GM23248 (cell line): ENCODE measurements at regions not wholly inside any gene's neighbourhood (a gene's known extent, or its start where the extent isn't known, plus 50 kb on each side); places are given as distances from the start of the nearest gene placed in this dataset.

Experiments
- DNase-seq: peaks from one replicate; pipeline ENCODE4 v3.0.0-alpha.2; 2015
- H2AFZ ChIP-seq: fragments of 200-600 bp; sonication (generic); 2 replicates; pipeline ENCODE4 v1.6.1; 2016; ENCODE audit warnings: antibody characterized with exemption
- H3F3A ChIP-seq: fragments of 200-600 bp; sonication (generic); 2 replicates; pipeline ENCODE4 v1.6.1; 2016; ENCODE audit warnings: mild to moderate bottlenecking, antibody characterized with exemption, mixed run types; ENCODE audit not compliant: insufficient read depth
- H3K27ac ChIP-seq: fragments of 200-600 bp; sonication (generic); 2 replicates; pipeline ENCODE4 v1.5.1; 2016; ENCODE audit warnings: mild to moderate bottlenecking
- H3K27me3 ChIP-seq: fragments of 200-600 bp; sonication (generic); replicated peaks from 2 replicates; pipeline ENCODE4 v1.6.1; 2016; ENCODE audit warnings: mild to moderate bottlenecking; ENCODE audit not compliant: insufficient read depth
- H3K36me3 ChIP-seq: fragments of 200-600 bp; sonication (generic); 2 replicates; pipeline ENCODE4 v1.6.1; 2016; ENCODE audit warnings: low read depth, mild to moderate bottlenecking
- H3K4me1 ChIP-seq: fragments of 200-600 bp; sonication (generic); 2 replicates; pipeline ENCODE4 v1.6.1; 2016; ENCODE audit warnings: mild to moderate bottlenecking; ENCODE audit not compliant: insufficient read depth
- H3K4me2 ChIP-seq: fragments of 200-600 bp; sonication (generic); one replicate; pipeline ENCODE4 v1.6.1; 2016; ENCODE audit warnings: mild to moderate bottlenecking; ENCODE audit not compliant: unreplicated experiment
- H3K4me3 ChIP-seq: fragments of 200-600 bp; sonication (generic); 2 replicates; pipeline ENCODE4 v1.5.1; 2016; ENCODE audit warnings: mild to moderate bottlenecking
- H3K79me2 ChIP-seq: fragments of 200-600 bp; sonication (generic); 2 replicates; pipeline ENCODE4 v1.6.1; 2016; ENCODE audit warnings: mild to moderate bottlenecking; ENCODE audit not compliant: insufficient read depth
- H3K9ac ChIP-seq: fragments of 200-600 bp; sonication (generic); 2 replicates; pipeline ENCODE4 v1.6.1; 2016; ENCODE audit warnings: mild to moderate bottlenecking
- H3K9me2 ChIP-seq: fragments of 200-600 bp; sonication (generic); 2 replicates; pipeline ENCODE4 v1.6.1; 2016; ENCODE audit warnings: mixed run types, mild to moderate bottlenecking, moderate library complexity; ENCODE audit not compliant: insufficient read depth
- H3K9me3 ChIP-seq: fragments of 200-600 bp; sonication (generic); one replicate; pipeline ENCODE4 v1.6.1; 2017; ENCODE audit warnings: low read depth
- H4K20me1 ChIP-seq: fragments of 200-600 bp; sonication (generic); 2 replicates; pipeline ENCODE4 v1.6.0; 2016; ENCODE audit not compliant: insufficient read depth
- EZH2 ChIP-seq: fragments of 200-600 bp; sonication (generic); IDR thresholded peaks from 2 replicates; pipeline ENCODE4 v1.6.1; 2018; ENCODE audit warnings: antibody characterized with exemption, mild to moderate bottlenecking; ENCODE audit not compliant: insufficient read depth, poor library complexity, severe bottlenecking
- EZH2phosphoT487 ChIP-seq: fragments of 200-600 bp; sonication (generic); IDR thresholded peaks from 2 replicates; pipeline ENCODE4 v1.6.1; 2018; ENCODE audit warnings: antibody characterized with exemption, moderate library complexity, mild to moderate bottlenecking, low read depth; ENCODE audit not compliant: insufficient read depth
- WGBS, 2 experiments: methylation state at CpG; one replicate each; pipeline ENCODE4 v1.1.6; 2015 to 2017; ENCODE audit warnings: low lambda C conversion rate in 2 of 2, low coverage in 1 of 2; ENCODE audit errors: missing lambda C conversion rate in 2 of 2; 5-methylcytosine and 5-hydroxymethylcytosine counted together
- in situ Hi-C: fragments of 300-500 bp; cut with MboI; formaldehyde crosslinking; loops from 2 replicates; pipeline ENCODE4 v1.15.0; 2020

- Histone ChIP-seq H3F3A (no peaks in the 10 kb centered on the region), H3K9me3 (no peaks in the 10 kb centered on the region), H2AFZ (no peak overlapping the region), H3K4me3 (no peak overlapping the region), H3K4me2 (no peak overlapping the region), H3K9ac (no peak overlapping the region), H3K27me3 (no peaks in the 10 kb centered on the region), H3K27ac (no peak overlapping the region), H3K9me2 (no peaks in the 10 kb centered on the region), H3K36me3 (no peaks in the 10 kb centered on the region), H3K79me2 (no peaks in the 10 kb centered on the region), H4K20me1 (no peaks in the 10 kb centered on the region), H3K4me1 (no peaks in the 10 kb centered on the region)
- WGBS, 2 experiments: 68 to 72% methylated on average over 2 of the region's 2 CpGs
- DNase-seq: no peak
- no peak for TF ChIP-seq EZH2phosphoT487
- no peak for TF ChIP-seq EZH2
- in situ Hi-C loops: no loop called here
Measured at GRCh38 chr1:82724246-82724645, 923.5 kb downstream of the ADGRL2 start.

- H3K9me3 ChIP-seq: no peaks in the 10 kb centered on the region
- in situ Hi-C loops: no loop called here
- no peak overlapping the region for H2AFZ ChIP-seq
- no peaks in the 10 kb centered on the region for H3K79me2 ChIP-seq
- no peak overlapping the region for H3K27ac ChIP-seq
- TF ChIP-seq EZH2: no peak
- no peak for TF ChIP-seq EZH2phosphoT487
- no peak overlapping the region for H3K4me3 ChIP-seq
- H3K4me1 ChIP-seq: no peaks in the 10 kb centered on the region
- no peak overlapping the region for H3K4me2 ChIP-seq
- DNase-seq: no peak
- H3K9me2 ChIP-seq: no peaks in the 10 kb centered on the region
- no peaks in the 10 kb centered on the region for H3F3A ChIP-seq
- H4K20me1 ChIP-seq: no peaks in the 10 kb centered on the region
- 34 to 49% methylated on average over 3 of the region's 3 CpGs for WGBS, 2 experiments
- H3K9ac ChIP-seq: no peak overlapping the region
- no peaks in the 10 kb centered on the region for H3K36me3 ChIP-seq
- no peaks in the 10 kb centered on the region for H3K27me3 ChIP-seq
Measured at GRCh38 chr1:82722608-82723007, 921.9 kb downstream of the ADGRL2 start.

- no peaks in the 10 kb centered on the region for H4K20me1 ChIP-seq
- H3K27me3 ChIP-seq: no peaks in the 10 kb centered on the region
- no peak overlapping the region for H3K9ac ChIP-seq
- no peaks in the 10 kb centered on the region for H3K9me3 ChIP-seq
- H3K27ac ChIP-seq: no peak overlapping the region
- H3K4me2 ChIP-seq: no peak overlapping the region
- H3K9me2 ChIP-seq: no peaks in the 10 kb centered on the region
- H3F3A ChIP-seq: no peaks in the 10 kb centered on the region
- no peaks in the 10 kb centered on the region for H3K4me1 ChIP-seq
- no peak for DNase-seq
- H3K36me3 ChIP-seq: no peaks in the 10 kb centered on the region
- H2AFZ ChIP-seq: no peak overlapping the region
- WGBS, 2 experiments: 11 to 19% methylated on average over 3 of the region's 3 CpGs
- in situ Hi-C loops: no loop called here
- no peaks in the 10 kb centered on the region for H3K79me2 ChIP-seq
- TF ChIP-seq EZH2: no peak
- TF ChIP-seq EZH2phosphoT487: no peak
- H3K4me3 ChIP-seq: no peak overlapping the region
Measured at GRCh38 chr1:82721702-82722101, 921.0 kb downstream of the ADGRL2 start.

GRCh38 chr1:82718719-82719419 lies 918.1 kb downstream of the ADGRL2 start:
- Histone ChIP-seq H3K4me1 (no peaks in the 10 kb centered on the region), H3K27ac (no peak overlapping the region), H3K9ac (no peak overlapping the region), H3K4me2 (no peak overlapping the region), H3K27me3 (no peaks in the 10 kb centered on the region), H3K9me2 (no peaks in the 10 kb centered on the region), H3F3A (no peaks in the 10 kb centered on the region), H3K9me3 (no peaks in the 10 kb centered on the region), H2AFZ (no peak overlapping the region), H3K4me3 (no peak overlapping the region), H4K20me1 (no peaks in the 10 kb centered on the region), H3K36me3 (no peaks in the 10 kb centered on the region), H3K79me2 (no peaks in the 10 kb centered on the region)
- 13 to 31% methylated on average over 1 of the region's 1 CpG for WGBS, 2 experiments
- no peak for TF ChIP-seq EZH2
- no peak for TF ChIP-seq EZH2phosphoT487
- in situ Hi-C loops: no loop called here
- no peak for DNase-seq

- Histone ChIP-seq H3K27ac (no peak overlapping the region), H3K4me1 (no peaks in the 10 kb centered on the region), H3K9ac (no peak overlapping the region), H3F3A (no peaks in the 10 kb centered on the region), H3K9me3 (no peaks in the 10 kb centered on the region), H2AFZ (no peak overlapping the region), H3K4me3 (no peak overlapping the region), H3K79me2 (no peaks in the 10 kb centered on the region), H3K4me2 (no peak overlapping the region), H4K20me1 (no peaks in the 10 kb centered on the region), H3K9me2 (no peaks in the 10 kb centered on the region), H3K27me3 (no peaks in the 10 kb centered on the region), H3K36me3 (no peaks in the 10 kb centered on the region)
- DNase-seq: no peak
- TF ChIP-seq EZH2: no peak
- no peak for TF ChIP-seq EZH2phosphoT487
- in situ Hi-C loops: no loop called here
Measured at GRCh38 chr1:82710091-82710490, 909.4 kb downstream of the ADGRL2 start.
